HFF-Myc (cell line): ENCODE measurements at regions not wholly inside any gene's neighbourhood (a gene's known extent, or its start where the extent isn't known, plus 50 kb on each side); places are given as distances from the start of the nearest gene placed in this dataset.

ENCODE experiments used
- DNase-seq: peaks from one replicate; pipeline ENCODE4 v3.0.0-alpha.2; 2011; ENCODE audit warnings: low read depth; ENCODE audit errors: extremely low read depth
- H3K4me3 ChIP-seq: replicated peaks from 2 replicates; pipeline ENCODE4 v1.5.1; 2011; ENCODE audit warnings: low read depth, mild to moderate bottlenecking, control low read depth, low read length
- TF ChIP-seq, protein P1 (sequence below): IDR thresholded peaks from 2 replicates; pipeline ENCODE4 v1.5.1; 2012; ENCODE audit warnings: mild to moderate bottlenecking, low read depth, low read length, control low read depth; ENCODE audit errors: missing control alignments

- DNase-seq = no peak
- H3K4me3 ChIP-seq = no peak overlapping the region
- TF ChIP-seq, protein P1, sequence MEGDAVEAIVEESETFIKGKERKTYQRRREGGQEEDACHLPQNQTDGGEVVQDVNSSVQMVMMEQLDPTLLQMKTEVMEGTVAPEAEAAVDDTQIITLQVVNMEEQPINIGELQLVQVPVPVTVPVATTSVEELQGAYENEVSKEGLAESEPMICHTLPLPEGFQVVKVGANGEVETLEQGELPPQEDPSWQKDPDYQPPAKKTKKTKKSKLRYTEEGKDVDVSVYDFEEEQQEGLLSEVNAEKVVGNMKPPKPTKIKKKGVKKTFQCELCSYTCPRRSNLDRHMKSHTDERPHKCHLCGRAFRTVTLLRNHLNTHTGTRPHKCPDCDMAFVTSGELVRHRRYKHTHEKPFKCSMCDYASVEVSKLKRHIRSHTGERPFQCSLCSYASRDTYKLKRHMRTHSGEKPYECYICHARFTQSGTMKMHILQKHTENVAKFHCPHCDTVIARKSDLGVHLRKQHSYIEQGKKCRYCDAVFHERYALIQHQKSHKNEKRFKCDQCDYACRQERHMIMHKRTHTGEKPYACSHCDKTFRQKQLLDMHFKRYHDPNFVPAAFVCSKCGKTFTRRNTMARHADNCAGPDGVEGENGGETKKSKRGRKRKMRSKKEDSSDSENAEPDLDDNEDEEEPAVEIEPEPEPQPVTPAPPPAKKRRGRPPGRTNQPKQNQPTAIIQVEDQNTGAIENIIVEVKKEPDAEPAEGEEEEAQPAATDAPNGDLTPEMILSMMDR = no peak
Observed at GRCh38 chr1:185450060-185450788, 133.2 kb upstream of the IVNS1ABP start.

- TF ChIP-seq, protein P1 = no peak
Observed at GRCh38 chr1:185449378-185450059, 132.5 kb upstream of the IVNS1ABP start.

GRCh38 chr1:185448591-185449186 is 131.6 kb upstream of the IVNS1ABP start:
- TF ChIP-seq, protein P1 = no peak
- DNase-seq = no peak
- no peak overlapping the region for H3K4me3 ChIP-seq

More at GRCh38 chr1:185449378-185450059, 132.5 kb upstream of the IVNS1ABP start:
- no peak overlapping the region for H3K4me3 ChIP-seq
- no peak for DNase-seq

DNA sequence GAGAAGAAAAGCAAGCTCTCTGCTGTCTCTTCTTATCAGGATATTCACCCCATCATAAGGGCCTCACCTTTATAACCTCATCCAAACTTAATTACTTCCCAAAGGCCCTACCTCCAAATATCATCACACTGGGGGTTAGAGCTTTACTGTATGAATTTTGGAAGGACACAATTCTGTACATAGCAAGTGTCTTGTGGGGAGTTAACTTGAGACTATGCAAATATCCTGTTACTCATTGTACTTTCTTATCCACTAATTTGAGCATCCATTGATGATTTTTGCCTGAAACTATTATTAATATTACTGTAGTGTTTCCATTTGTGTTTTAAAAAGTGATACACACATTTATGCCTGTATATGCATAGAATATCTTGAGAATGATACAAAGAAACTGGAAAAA is 129.1 kb upstream of the IVNS1ABP start:
- TF ChIP-seq, protein P1 = no peak
- no peak overlapping the region for H3K4me3 ChIP-seq
- DNase-seq = no peak

- no peak for DNase-seq
- TF ChIP-seq, protein P1 = no peak
- no peak overlapping the region for H3K4me3 ChIP-seq
Observed at GRCh38 chr1:185445594-185445993, 128.6 kb upstream of the IVNS1ABP start.

DNA sequence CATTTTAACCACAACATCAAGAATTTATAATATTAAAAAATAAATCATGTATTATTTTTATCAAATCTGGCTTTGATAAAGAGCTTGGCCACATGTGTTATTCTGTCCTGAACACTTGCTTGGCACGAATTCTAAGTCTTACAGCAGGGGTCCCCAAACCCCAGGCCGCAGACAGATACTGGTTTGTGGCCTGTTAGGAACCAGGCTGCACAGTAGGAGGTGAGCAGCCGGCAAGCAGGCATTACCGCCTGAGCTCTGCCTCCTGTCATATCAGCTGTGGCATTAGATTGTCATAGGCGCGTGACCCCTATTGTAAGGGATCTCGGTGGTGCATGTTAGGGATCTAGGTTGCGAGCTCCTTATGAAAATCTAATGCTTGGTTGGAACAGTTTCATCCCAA is 127.6 kb upstream of the IVNS1ABP start:
- no peak overlapping the region for H3K4me3 ChIP-seq
- no peak for DNase-seq

More for the DNA sequence above, 127.6 kb upstream of the IVNS1ABP start:
- TF ChIP-seq, protein P1 = no peak
